HG03442 (cell line): ENCODE measurements at regions not wholly inside any gene's neighbourhood (a gene's known extent, or its start where the extent isn't known, plus 50 kb on each side); places are given as distances from the start of the nearest gene placed in this dataset.

ENCODE experiments used
- ATAC-seq: cut with Tn5 transposase; IDR thresholded peaks from one replicate; pipeline ENCODE4 v1.9.1; 2021; ENCODE audit warnings: mild to moderate bottlenecking, moderate library complexity; ENCODE audit not compliant: unreplicated experiment

DNA sequence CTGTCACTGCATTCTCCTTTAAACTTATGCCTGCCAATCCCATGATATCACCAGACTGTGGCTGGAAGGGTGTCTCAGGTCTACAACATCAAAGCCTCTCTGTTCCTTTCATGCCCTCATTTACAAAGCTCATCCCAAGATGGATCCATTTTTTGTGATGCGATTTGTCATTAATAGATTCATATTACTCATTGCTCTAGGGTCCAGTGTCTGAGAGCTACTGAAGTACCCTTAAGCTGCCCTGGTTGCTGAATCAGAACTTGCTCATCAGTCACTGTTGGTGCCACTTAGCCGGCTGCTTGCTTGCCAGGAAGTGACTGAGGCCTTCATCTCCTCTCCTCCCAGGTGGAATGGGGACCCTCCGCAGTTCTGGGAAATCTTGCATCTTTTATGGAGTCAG lies 395.5 kb upstream of the BOD1L1 start:
- no peak for ATAC-seq

DNA sequence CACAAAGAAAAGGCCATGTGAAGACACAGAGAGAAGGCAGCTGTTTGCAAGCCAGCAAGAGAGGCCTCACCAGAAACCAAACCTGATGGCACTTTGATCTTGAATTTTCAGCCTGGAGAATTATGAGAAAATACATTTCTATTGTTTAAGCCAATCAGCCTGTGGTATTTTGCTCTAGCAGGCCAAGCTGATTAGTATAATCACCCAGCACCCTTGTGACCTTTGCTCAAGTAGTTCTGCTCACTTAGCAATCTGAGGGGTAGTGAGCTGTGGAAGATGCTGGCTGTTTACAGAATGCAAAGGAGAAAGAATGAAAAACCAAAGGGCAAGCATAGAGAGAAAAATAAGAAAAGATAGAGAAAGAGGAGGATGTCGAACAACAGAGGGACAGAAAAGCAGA lies 396.4 kb upstream of the BOD1L1 start:
- ATAC-seq = no peak

DNA sequence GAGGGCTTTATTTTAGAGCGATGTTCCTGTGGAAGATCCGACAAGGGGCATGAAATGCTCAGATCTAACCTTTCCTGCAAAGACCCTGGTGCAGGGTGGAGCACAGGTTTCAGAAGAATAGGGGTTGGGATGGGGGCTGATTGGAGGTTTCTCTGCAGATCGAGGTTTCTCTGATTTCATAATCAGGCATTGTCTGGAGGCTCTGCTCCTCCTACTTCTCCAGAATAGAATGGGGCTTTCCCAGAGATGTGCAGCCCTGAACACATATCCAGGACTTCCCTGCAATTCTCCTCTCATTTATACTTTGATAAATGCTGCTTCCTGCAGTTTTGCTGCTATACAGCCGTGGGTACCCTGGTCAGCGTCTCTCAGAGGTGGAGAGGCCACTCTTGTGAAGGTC lies 397.6 kb upstream of the BOD1L1 start:
- no peak for ATAC-seq

DNA sequence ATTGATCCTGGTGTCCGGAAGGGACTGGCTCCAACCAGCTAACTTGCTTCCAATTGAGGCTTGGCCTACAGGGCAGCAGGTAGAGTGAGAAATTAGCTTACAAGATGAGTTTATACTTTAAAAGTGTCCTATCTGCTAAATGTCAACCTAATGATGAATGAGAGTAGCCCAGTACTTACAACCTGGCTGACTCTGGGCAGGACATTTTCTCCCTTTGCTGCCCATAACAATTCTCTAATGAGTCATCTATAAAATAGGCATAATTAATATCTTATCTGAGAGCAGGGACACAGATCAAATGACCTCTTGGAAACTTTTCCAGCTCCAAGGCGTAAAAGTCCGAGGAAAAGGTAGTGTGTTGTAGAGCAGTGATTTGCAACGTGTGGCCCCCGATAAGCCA lies 398.4 kb upstream of the BOD1L1 start:
- ATAC-seq = no peak

DNA sequence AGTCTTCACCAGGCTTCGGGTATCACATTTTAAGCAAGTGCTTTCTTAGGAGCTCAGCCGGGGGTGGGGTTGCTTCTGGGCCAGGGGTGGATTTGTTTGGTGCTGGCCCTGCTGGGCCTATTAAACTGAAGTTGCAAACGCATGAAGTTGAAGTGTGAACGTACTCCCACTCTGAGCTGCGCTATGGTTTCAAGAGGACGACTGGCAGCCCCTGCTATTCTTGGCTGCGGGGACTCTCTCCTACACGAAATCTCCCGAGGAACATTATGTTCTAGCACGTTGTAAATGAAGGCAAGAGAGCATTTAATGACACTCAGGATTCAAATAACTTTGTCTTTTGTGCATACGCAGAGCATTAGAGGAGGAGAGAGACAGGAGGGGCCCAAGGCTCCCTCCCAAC lies 401.3 kb upstream of the BOD1L1 start:
- ATAC-seq = no peak

DNA sequence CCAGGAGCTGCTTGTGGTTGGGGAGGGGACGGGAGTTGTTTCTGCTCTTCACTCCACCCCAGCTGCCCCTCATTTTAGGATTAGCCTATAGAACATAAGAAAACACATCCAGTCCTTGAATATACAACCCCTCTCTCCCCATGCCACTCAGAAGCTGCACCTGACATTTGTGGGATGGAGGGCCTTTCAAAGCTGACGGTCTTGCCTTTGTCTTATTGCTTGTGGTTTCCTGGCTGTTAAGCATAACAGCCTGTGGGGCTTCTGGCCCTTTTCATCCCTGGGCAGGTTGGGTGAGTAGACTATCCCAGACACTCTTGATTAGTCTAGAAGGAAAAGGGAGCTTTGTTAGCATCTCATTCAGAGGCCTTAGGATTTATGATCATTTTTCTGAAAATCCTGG lies 407.6 kb upstream of the BOD1L1 start:
- ATAC-seq = no peak

DNA sequence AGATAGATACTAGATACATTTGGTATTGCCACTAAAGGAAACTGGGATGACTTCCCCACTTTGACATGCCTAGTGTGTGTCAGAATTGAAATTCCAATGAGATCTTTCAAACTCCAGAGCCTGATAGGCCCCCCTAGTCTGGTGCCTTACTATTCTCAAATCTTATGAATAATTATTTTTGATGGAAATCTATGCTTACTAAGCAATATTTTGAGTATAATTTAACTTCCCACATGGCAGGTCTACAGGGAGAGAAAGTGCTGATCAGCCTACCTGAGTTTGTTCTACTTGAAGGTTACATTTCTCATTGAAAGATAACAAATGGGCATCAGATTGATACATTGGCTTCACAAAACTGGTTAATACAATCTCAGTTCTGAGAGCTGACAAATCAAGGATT lies 415.7 kb upstream of the BOD1L1 start:
- ATAC-seq = no peak

DNA sequence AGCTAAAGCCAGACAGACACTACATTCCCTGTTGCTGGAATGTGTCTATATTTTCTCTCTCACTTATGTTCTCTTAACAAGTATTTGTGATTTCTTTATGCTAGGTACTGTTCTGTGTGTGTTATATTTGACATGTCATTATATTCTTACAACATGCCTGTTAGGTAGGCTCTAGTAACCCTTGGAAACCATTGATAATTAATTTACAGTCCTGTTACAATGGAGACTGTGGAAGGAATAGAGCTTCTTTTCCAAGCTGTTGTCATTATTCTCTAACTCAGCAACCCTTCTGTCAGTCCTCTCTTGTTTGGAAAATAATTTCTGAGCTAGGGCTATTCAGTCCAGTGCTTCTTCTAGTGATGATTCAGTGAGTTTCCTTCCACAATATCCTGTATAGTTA lies 419.1 kb upstream of the BOD1L1 start:
- no peak for ATAC-seq

DNA sequence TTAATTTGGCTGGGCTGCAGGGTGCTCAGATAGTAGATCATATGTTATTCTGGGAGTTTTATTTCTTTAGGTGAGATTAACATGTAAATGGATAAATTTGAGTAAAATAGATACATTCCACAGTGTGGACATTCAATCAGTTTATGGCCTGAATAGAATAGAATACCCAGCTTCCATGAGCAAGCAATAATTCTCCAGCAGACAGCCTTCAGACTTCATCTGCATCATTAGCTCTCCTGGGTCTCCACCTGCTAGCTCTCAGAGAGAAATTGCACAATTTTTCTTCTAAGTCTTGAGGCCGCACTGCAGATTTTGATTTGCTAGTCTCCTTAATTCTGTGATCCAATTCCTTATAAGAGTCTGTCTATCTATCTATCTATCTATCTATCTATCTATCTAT lies 420.3 kb upstream of the BOD1L1 start:
- no peak for ATAC-seq

DNA sequence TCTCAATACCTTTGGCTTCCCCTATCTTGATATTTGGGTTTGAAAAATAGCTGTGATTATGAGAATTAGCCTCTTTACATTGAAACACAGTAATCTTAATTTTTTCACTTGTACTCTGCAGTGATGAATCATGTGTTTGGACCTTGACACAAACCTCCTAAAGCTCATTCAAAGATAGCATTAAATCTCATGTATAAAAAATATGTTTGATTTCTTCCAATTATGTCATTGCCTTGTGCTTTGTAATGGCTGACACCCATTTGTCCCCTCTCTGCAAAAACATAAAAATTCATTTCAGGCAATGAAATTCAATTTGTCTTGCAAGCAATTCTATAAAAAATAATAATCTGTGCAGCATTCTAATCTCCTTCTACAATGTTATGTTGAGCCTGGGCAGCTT lies 422.4 kb upstream of the BOD1L1 start:
- ATAC-seq = no peak

DNA sequence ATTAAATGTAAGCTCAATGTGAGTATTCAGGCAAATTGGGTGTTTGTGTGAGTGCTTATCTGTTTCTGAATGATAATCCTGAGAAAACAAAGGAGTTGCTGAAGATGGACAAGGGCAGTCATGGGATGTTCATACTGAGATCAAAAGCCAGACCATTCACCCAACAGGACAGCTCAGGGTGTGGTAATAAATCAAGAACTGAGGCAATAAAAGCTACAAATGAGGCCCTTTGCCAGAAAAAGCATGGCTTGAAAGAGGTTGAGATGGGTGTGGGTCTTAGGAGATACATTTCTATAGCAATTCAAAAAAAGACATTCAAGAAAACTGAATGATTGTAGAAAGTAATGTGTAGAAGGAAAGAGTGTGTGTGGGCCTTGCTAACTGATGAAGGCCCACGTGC lies 425.8 kb upstream of the BOD1L1 start:
- no peak for ATAC-seq

DNA sequence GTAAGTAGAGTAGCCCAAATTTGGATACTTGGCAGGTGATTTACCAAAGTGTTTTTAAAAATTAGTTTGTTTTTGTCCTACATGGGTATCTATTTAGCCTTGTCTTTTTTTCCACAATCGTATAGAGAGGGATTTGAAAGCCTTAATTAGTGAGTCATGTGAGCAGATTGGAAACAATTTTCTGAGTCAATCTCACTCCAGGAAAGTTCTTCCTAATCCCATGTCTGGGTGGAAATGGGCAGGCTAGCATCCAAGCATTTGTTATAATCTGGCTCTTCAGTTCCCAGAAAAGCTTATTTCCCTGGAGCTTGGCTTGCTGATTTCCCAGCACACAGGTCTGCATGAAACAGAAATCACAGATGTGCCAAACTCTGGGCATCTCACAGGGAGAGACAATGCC lies 426.9 kb upstream of the BOD1L1 start:
- ATAC-seq = no peak

DNA sequence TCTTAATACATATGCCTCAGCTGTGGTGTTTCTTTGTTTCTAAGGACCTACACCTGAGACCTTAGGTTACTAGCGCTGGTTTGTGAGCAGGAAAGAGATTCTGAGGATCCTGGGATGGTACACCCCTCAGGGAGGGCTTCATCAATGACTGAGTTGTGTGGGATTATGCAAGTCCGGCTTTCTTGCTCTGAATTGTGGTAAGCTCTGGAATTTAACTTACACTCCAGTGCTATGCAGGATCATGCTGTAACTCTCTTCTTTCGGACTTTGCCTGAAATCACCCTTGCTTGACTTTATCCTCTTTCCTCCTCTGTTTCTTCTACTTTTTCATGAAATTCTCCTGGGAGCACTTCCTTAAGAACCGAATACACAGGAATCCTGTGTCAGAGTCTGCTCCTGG lies 431.5 kb upstream of the BOD1L1 start:
- ATAC-seq = no peak

DNA sequence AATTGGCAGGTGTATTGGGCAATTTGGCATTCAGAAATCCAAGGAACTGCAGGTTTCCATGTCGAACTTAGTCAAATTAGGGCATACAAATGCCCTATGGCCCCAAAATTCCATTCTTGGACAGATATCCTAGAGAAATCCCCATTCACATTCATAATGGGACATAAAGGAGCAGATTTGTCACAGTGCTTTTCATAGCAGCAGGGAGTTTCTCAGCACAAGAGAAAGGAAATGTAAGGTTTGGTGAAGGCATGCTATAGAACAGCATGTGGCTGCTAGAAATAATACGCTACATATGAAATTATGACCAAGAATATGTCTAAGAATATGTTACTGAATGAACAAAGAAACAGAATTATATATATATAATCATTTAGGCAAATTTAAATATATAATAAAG lies 437.5 kb upstream of the BOD1L1 start:
- ATAC-seq = no peak

DNA sequence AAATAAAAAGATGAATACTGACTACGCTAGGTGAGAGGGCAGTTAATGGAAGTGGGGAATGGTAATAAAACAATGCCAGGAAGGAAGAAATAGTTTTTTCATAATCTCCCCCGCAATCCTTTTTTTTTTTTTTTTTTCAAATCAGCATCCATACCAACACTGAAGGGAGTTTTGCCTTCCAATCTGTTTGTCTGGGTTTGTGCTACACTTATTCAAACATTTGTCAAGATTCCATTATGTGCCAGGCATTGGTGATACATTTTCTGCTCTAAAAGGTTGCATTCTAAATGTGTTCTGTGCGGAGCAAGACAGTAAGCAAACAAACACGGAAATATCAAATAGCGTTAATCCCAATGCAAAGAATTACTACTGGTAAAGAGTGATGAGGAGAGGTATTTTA lies 437.9 kb upstream of the BOD1L1 start:
- ATAC-seq = no peak

DNA sequence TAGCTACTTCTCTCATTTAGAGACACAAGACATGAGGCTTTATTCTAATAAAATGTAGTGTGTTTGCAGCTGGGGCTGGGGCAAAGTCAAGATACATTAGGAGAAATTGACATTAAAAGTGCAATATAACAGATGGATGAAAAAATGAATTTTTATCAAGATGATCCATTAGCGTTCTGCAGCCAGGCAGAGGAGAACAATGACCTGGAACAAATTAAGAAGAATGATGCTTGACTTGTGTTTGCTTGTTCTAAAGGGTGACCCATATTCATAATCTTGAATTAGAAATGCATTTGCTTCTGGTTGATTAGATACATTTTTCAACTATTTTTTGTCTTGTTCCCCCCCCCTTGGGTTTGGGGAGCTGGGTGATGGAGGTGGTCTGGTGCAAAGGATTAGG lies 439.5 kb upstream of the BOD1L1 start:
- no peak for ATAC-seq

DNA sequence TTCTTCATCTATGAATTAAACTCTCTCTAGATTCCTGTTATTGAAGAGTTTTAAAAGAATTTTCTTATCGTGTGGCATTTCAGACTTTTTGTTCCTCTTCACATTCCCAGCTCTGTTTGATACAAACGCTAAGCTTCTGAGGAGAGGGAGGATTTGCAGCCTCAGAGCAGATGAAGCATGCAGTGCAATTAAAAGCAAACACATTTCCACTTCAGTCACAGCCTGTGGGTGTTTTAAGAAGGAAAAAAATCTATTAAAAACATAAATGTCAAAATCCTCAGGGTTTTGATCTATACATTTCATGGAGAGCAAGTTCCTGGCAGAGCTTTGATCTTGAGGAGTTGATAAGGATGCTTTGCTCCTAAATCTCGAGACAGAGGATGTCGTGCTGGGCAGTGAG lies 442.4 kb upstream of the BOD1L1 start:
- no peak for ATAC-seq

DNA sequence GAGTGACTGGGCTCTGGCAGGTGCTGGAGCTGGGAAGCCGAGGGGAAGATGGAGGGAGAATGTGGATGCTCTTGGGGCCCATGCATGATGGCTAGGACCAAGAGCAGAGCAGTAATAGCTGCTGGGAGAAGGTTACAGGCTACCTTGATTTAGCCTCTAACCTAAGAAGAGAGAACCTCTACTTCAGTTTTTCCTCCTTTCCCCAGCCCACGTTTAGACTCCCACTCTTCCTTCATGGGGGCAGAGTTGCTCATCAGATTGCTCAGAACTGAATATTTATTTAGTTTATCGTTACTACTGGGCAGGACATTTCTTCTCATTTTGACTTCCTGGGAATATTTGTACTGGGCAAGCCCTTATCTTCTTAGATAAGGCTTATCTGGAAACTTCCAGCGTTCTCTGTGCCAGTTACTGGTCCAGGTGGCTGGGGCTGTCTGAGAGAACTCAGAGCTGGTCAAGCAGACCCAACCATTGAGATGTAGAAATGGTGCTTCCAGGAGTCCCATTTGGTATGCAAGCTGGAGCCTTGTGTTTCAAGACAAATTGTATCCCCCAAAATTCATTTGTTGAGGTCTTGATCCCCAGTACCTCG lies 442.9 kb upstream of the BOD1L1 start:
- no peak for ATAC-seq

DNA sequence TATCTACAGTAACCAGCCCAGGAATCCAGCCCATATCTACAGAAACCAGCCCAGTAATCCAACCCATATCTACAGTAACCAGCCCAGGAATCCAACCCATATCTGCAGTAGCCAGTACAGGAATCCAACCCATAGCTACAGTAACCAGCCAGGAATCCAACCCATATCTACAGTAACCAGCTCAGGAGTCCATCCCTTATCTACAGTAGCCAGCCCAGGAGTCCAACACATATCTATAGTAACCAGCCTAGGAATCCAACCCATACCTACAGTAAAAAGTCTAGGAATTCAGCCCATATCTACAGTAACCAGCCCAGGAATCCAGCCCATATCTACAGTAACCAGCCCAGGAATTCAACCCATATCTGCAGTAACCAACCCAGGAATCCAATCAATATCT lies 445.0 kb upstream of the BOD1L1 start:
- ATAC-seq = no peak

DNA sequence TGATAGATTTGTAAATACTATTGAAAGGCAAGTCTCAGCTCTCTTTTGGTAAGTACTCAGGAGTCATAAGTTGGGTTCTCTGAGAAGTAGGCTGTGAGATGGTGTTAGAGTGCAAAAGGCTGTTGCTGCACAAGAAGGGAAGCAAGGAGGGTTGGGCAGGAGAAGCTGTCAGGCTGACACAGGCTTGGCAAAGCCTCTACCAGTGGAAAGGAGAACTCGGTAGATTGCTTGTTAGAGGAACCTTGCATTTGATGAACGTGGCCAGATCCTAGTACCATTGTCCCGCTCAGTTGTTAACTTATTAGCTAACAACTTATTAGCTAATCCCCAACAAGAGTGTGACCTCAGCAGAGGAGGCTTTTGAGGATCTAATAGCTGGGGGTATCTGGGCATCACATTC lies 449.3 kb upstream of the BOD1L1 start:
- no peak for ATAC-seq

DNA sequence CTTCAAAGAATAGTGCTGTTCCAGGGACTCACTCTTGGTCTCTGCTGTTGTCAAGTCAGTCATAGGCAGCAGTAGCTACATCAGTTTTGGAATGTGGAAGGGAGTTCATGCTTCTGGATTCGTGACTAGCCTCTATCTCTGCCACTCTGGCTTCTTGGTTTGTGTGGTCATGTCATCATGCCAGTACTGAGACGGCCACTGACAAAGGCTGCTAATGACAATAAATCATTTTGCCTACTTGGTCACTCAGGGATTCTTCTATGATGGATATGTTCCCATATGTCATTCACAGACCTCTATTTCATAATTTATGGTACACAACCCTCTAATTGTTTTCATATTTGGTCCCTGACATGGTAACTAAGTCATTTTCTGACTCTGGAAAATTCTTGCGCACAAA lies 450.8 kb upstream of the BOD1L1 start:
- no peak for ATAC-seq

DNA sequence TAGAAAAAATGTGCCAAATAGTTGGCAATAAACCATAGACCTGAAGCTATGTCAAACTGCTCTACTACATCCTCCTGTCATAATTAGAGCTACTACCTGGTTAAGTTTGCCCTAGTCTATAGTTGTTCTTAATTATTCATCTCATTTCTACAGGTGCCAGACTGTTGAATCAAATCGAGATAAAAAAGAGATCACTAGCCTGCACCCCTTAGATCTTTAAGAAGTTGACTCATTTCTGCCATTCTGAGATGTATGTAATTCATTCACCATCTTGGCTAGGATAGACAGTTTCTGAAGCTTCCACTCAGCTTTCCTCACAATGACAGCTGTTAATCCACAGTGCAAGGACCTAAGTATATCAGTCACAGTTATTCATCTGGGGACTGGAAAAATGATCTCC lies 452.1 kb upstream of the BOD1L1 start:
- ATAC-seq = no peak

DNA sequence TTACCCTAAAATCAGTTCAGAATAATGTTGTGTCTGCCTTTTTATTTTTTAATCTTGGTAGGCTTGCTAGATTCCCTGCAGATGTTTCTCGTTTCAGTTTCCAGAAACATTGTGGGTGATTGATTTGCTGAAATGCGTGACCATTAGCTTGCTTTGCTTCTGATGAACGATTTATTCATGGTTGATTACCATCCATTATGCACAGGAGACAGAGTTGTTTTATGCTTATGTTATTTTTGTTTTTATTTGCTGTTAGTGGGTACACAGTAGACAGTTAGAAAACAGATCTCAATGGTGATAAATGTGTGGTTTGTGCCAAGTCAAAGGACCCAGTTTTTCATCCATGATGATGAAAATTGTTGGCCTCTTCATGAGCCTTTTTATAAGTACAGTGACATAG lies 455.6 kb upstream of the BOD1L1 start:
- no peak for ATAC-seq

DNA sequence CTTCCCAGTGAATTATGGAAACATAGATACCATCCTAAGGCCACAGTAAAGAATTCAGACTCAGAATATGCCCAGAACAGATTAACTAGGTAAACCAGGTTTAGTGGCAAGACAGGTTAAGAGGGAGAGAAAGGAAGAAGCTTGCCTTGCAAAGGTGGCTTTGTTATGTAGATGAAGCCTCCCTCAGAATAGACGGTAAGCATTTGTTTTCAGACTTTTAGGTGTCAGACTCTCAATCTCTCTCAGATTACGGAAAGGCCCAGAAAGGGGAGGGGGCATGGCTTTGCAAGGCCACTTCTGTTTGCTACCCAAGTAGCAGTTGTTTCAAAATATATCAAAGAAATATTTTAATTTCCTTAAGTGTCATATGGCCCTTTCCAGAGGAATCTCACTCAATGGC lies 457.1 kb upstream of the BOD1L1 start:
- ATAC-seq = no peak
